Stimulated activated naive CD8-positive, alpha-beta T cell treated with anti-CD3 and anti-CD28 coated beads, Interleukin-15, amount 100 ng/mL, for 72 hours (primary cell): ENCODE measurements at regions not wholly inside any gene's neighbourhood (a gene's known extent, or its start where the extent isn't known, plus 50 kb on each side); places are given as distances from the start of the nearest gene placed in this dataset.
A peak's percentile ranks its signal among the peaks of the same experiment; 100 is the strongest.

Experiments used
- ATAC-seq: fragments of 150-1000 bp; cut with Tn5 transposase; 2 replicates; pipeline ENCODE4 v1.10.0; 2021; ENCODE audit warnings: mild to moderate bottlenecking, moderate library complexity
- DNase-seq, 2 donors: peaks; one replicate each; pipeline ENCODE4 v3.0.0; 2021 to 2022
- H3K27ac Mint-ChIP-seq, 2 donors: one replicate each; pipeline ENCODE4 v1.8.0; 2022; ENCODE audit warnings: mild to moderate bottlenecking in 2 of 2, mixed read lengths in 2 of 2, moderate library complexity in 2 of 2
- H3K27me3 Mint-ChIP-seq: one replicate; pipeline ENCODE4 v1.8.0; 2022; ENCODE audit warnings: mixed read lengths
- H3K4me1 Mint-ChIP-seq: one replicate; pipeline ENCODE4 v1.8.0; 2022; ENCODE audit warnings: mild to moderate bottlenecking, mixed read lengths
- H3K4me3 Mint-ChIP-seq, 2 donors: one replicate each; pipeline ENCODE4 v1.8.0; 2022; ENCODE audit warnings: mild to moderate bottlenecking in 2 of 2, mixed read lengths in 2 of 2, moderate library complexity in 1 of 2
- H3K9me3 Mint-ChIP-seq, 2 donors: one replicate each; pipeline ENCODE4 v1.8.0; 2022; ENCODE audit warnings: mixed read lengths in 2 of 2

- no peak for ATAC-seq
- Mint-ChIP-seq H3K27ac (peak overlapping the region in 1 of 2 donors; percentile 35), H3K4me1 (peaks cover 8% of the 10 kb centered on the region), H3K27me3 (peaks cover 12% of the 10 kb centered on the region), H3K4me3 (no peak overlapping the region), H3K9me3 (no peaks in the 10 kb centered on the region)
- DNase-seq: no peak
Observed at GRCh38 chr5:142438573-142438972, 113.8 kb upstream of the SPRY4 start.

DNA sequence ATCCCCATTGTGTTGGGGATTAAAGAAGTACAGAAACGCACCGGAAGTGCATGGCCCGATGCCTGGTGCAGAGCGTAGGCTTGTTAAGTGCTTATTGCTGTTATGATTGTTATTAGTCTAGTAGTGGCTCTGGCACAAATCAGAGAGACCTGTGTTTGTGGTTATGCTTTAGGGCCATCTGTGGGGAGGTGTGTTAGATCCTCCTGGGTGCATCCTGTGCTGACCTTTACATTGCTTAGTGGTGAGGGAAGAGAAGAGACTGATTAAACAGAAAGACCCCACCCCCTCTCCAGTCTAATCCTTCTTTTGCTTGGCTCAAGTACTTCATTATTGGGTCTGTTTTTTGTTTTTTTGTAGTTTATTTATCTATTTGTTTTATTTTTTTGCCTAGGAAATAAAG, 112.7 kb upstream of the SPRY4 start:
- DNase-seq (no peak), ATAC-seq (no peak)
- Mint-ChIP-seq H3K4me1 (peaks cover 18% of the 10 kb centered on the region), H3K9me3 (no peaks in the 10 kb centered on the region), H3K27ac (no peak overlapping the region), H3K4me3 (no peak overlapping the region), H3K27me3 (peaks cover 12% of the 10 kb centered on the region)

DNA sequence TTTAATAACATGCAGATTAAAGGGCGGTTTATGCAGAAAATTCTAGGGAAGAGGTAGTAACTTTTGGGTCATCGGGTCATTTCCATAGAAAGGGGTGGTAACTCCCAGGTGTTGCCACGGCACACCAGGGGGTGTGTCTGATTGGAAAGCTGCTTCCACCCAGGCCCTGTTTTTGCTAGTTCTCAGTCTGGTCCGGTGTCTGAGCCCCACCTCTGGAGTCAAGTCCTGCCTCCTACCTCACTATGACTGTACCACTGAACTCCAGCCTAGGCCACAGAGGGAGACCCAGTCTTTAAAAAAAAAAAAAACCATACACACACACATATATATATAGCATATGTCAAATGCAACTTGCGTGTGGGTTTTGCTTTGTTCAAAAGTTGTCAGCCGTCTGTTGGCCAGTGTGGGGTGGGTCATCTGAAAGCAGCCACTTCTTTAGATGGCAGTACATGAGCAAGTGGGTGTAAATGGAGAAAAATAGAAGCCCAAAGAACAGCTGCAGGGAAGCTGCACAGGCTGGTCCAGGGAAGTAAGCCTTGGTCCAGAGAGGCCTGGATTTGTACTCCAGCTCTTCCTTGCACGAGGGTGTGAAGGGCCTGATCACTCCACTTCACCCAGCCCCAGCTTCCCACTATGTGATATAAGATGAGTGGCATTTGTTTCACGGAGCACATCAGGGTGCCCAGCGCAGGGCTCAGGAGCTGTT, 110.7 kb upstream of the SPRY4 start:
- DNase-seq: no peak
- no peak overlapping the region for H3K4me3 Mint-ChIP-seq
- ATAC-seq: no peak
- H3K9me3 Mint-ChIP-seq: no peaks in the 10 kb centered on the region
- H3K27ac Mint-ChIP-seq: no peak overlapping the region
- peaks cover 26% of the 10 kb centered on the region for H3K4me1 Mint-ChIP-seq
- H3K27me3 Mint-ChIP-seq: peaks cover 2% of the 10 kb centered on the region

DNA sequence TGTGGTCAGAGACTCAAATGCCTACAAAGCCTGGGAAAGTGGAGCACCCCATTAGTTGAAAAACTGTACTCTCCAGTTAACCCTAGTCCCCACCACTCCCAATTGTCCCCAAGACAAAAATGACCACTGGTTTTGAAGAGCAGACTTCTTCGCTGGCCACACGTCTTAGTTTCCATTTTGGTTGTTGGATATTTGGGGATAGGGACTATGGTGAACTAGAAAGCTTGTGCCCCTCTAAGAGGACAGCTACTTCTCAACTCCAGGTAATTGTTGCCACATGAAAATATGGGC, 109.4 kb upstream of the SPRY4 start:
- ATAC-seq (no peak), DNase-seq (no peak)
- no peak overlapping the region for H3K27ac Mint-ChIP-seq
- H3K4me1 Mint-ChIP-seq: peaks cover 26% of the 10 kb centered on the region
- H3K4me3 Mint-ChIP-seq: no peak overlapping the region
- H3K9me3 Mint-ChIP-seq: no peaks in the 10 kb centered on the region
- H3K27me3 Mint-ChIP-seq: no peaks in the 10 kb centered on the region

DNA sequence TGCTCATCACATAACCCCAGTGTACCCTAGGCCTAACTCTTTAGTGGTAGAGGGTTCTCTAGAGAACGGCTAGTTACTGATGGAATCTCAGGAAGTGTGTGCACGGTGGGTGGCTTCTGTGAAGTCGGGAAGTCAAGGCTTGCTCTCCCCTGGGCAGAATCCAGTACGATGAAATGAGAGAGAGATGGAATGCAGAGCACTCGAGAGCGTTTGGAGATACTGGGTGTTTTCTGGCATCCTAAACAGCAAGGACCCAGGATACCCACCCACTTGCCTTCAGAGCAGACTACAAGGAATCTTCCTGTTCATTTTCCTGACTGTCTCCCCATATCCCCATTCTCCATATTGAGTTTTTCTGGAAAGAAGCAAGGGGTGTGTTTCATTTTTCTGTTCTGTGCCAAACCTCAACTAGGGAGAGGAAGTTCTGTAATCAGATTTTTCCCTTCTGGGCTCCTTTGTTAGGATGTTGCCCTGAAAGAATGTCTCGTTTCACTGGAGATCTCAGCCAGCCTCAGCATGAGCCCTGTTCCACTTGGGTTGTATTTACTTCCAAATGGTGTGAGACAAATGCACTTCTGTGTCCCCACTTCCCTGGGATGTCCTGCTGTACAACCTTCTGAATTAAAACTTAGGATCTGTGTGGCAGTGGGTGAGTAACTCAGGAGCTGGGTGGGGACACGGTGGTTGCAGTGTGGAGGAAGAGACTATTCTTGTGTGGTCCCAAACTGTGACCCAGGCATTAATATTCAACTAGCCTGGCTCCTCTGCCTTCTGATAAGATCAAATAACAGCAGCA, 108.9 kb upstream of the SPRY4 start:
- peak overlapping the region in 1 of 2 donors; percentile 41 for H3K27ac Mint-ChIP-seq
- H3K27me3 Mint-ChIP-seq: no peaks in the 10 kb centered on the region
- DNase-seq (no peak), ATAC-seq (no peak)
- H3K9me3 Mint-ChIP-seq: no peaks in the 10 kb centered on the region
- peaks cover 26% of the 10 kb centered on the region for H3K4me1 Mint-ChIP-seq
- no peak overlapping the region for H3K4me3 Mint-ChIP-seq

DNA sequence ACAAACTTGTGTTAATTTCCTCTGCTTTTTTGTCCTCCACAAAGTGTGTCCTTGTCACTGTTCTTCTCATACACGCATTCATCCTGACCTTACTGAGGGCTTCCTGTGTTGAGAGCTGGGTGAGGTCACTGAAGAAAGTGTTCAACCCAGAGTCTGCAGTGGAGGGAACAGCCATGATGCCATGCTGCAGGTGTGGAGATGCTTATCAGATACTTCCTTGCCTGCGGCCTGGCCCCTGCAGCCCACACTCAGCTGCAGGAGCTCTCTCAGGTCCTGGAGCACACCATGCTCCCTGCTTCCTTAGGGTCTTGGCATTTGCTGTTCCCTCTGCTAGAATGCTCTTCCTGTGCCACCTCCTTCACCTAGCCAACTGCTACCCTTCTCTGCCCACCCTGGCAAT, 108.1 kb upstream of the SPRY4 start:
- H3K27me3 Mint-ChIP-seq: no peaks in the 10 kb centered on the region
- H3K4me3 Mint-ChIP-seq: peak overlapping the region; percentile 67 to 80
- H3K4me1 Mint-ChIP-seq: peaks cover 26% of the 10 kb centered on the region
- DNase-seq (peak in 1 of 2 donors; percentile 36), ATAC-seq (peak; percentile 87)
- H3K9me3 Mint-ChIP-seq: no peaks in the 10 kb centered on the region
- H3K27ac Mint-ChIP-seq: peak overlapping the region in 1 of 2 donors; percentile 6

DNA sequence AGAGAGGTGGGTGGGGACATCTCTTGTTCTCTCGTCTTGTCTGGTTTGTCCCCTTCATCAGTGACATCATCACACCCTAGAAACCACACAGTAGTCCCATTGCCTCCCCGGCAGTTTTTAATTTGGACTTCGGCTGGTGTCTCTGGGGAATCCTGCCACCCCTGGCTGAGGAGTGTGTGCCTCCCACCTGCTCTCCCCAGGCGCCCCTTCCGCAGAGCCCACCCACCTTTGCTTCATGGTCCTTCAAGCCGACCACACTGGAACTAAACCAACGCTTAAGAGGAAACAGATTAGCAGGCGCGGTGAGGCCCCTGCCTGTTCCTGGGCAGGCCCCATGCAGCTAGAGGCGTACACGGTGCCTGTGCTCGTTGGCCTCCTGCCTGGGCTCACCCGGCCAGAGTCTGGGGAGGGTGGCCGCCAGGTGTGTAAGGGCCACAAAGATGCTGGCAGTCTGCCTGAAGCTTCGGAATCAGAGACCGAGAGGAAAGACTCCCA, 107.6 kb upstream of the SPRY4 start:
- Mint-ChIP-seq H3K27me3 (no peaks in the 10 kb centered on the region), H3K27ac (peak overlapping the region in 1 of 2 donors; percentile 77), H3K4me1 (peaks cover 26% of the 10 kb centered on the region), H3K4me3 (peak overlapping the region; percentile 67 to 80), H3K9me3 (no peaks in the 10 kb centered on the region)
- DNase-seq: peak; percentile 27 to 40
- peak; percentile 88 for ATAC-seq

DNA sequence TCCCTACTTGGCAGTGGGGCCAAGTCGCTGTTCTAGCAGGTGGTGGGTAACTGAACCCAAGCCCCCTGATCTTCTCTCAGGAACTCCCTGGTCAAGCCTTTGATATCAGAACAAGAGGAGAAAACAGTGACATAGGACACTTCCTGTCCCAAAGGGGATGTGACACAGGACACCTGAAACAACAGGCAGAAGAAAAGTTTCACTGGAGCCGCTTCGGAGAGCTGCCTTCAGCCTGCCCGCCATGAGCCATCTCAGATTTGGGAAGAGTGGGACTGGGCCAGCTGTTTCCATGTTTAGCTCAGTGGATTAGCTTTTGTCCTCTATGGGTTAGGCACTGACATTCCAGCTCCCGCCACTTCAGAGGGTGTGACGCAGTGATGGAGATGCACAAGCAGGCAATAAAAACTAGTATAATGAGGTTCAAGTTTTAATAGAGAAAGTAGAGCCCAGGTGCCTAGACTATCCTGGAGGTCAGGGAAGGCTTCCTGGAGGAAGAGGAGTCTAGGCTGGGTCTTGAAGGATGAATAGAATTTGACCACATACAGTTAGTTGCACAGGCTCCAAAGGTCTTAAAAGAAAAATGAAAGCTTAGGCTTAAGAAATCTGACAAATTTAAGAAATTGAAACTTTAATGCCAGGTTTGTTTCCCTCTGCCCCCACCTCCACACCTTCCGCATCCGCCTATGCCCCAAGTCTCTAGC, 104.1 kb upstream of the SPRY4 start:
- Mint-ChIP-seq H3K9me3 (no peaks in the 10 kb centered on the region), H3K4me1 (peaks cover 45% of the 10 kb centered on the region), H3K27ac (no peak overlapping the region), H3K27me3 (no peaks in the 10 kb centered on the region), H3K4me3 (no peak overlapping the region)
- ATAC-seq (no peak), DNase-seq (no peak)

GRCh38 chr5:142428036-142428772, 103.4 kb upstream of the SPRY4 start:
- ATAC-seq: no peak
- H3K27me3 Mint-ChIP-seq: no peaks in the 10 kb centered on the region
- no peaks in the 10 kb centered on the region for H3K9me3 Mint-ChIP-seq
- H3K4me3 Mint-ChIP-seq: no peak overlapping the region
- peaks cover 40% of the 10 kb centered on the region for H3K4me1 Mint-ChIP-seq
- H3K27ac Mint-ChIP-seq: no peak overlapping the region
- DNase-seq: no peak

- no peak overlapping the region for H3K27ac Mint-ChIP-seq
Observed at GRCh38 chr5:142427529-142427928, 102.7 kb upstream of the SPRY4 start.

DNA sequence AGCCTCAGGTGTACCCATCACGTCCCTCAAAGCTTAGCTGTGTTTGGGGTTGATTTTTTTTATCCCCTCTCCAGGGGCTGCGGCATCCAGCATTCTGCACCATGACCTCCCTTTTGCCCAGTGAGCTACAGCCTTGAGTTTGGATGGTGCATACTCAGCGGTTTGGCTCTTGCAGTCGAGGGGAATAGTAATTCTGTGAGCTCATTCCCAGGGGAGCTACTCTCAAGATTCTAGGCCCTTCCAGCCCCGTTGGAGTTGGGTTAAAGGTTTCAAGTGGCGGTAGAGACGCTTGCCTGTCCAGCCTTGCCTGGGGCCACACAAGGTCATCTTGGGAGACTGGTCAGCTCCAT, 102.2 kb upstream of the SPRY4 start:
- no peaks in the 10 kb centered on the region for H3K27me3 Mint-ChIP-seq
- H3K4me1 Mint-ChIP-seq: peaks cover 28% of the 10 kb centered on the region
- H3K4me3 Mint-ChIP-seq: peak overlapping the region in 1 of 2 donors; percentile 58
- DNase-seq (no peak), ATAC-seq (no peak)
- no peak overlapping the region for H3K27ac Mint-ChIP-seq
- no peaks in the 10 kb centered on the region for H3K9me3 Mint-ChIP-seq

More at GRCh38 chr5:142427529-142427928, 102.7 kb upstream of the SPRY4 start:
- Mint-ChIP-seq H3K9me3 (no peaks in the 10 kb centered on the region), H3K4me1 (peaks cover 33% of the 10 kb centered on the region), H3K4me3 (no peak overlapping the region), H3K27me3 (no peaks in the 10 kb centered on the region)
- no peak for DNase-seq
- no peak for ATAC-seq

GRCh38 chr5:142426129-142427014, 101.6 kb upstream of the SPRY4 start:
- H3K27ac Mint-ChIP-seq: peak overlapping the region in 1 of 2 donors; percentile 73
- no peaks in the 10 kb centered on the region for H3K27me3 Mint-ChIP-seq
- ATAC-seq (peak; percentile 85), DNase-seq (peak; percentile 12 to 45)
- peaks cover 25% of the 10 kb centered on the region for H3K4me1 Mint-ChIP-seq
- peak overlapping the region; percentile 31 to 58 for H3K4me3 Mint-ChIP-seq
- no peaks in the 10 kb centered on the region for H3K9me3 Mint-ChIP-seq

DNA sequence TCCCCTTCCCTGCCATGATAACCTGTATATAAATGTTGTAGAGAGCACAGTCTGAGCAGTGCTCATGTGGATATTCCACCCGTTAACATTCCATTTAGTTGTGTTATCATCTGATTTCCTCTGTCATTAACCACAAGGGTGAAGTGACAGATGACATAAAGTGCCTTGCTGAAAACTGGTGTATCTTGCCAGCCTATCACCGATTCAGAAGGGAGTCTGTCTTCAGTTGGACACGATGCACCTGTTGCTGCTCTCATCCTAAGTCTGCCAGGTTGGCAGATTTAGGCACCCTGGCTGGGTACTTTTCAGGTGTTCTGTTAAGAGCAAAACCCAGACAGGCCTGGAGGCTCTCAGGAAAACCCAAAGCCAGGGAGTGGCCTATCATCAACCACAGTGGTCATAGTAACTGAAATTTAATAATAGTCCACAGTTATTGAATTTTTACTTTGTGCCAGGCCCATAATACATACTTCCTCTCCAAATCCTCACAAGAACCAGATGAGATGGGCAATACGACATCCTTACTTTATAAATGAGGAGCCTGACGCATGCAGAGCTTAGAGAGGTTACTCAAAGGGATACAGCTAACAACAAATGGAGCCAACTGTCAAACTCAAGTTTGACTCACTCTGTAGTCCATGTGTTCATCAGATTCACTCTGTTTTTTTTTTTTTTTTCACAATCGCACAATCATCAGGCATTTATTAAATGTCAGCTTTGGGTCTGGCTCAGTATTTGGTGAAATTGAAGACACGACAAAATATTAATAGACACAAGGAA, 100.7 kb upstream of the SPRY4 start:
- no peaks in the 10 kb centered on the region for H3K27me3 Mint-ChIP-seq
- peaks cover 31% of the 10 kb centered on the region for H3K4me1 Mint-ChIP-seq
- DNase-seq: no peak
- no peaks in the 10 kb centered on the region for H3K9me3 Mint-ChIP-seq
- no peak for ATAC-seq
- H3K4me3 Mint-ChIP-seq: no peak overlapping the region
- H3K27ac Mint-ChIP-seq: peak overlapping the region in 1 of 2 donors; percentile 5

GRCh38 chr5:142422429-142422828, 97.6 kb upstream of the SPRY4 start:
- no peak overlapping the region for H3K27ac Mint-ChIP-seq
- H3K27me3 Mint-ChIP-seq: no peaks in the 10 kb centered on the region
- no peak for ATAC-seq
- no peaks in the 10 kb centered on the region for H3K9me3 Mint-ChIP-seq
- no peak for DNase-seq
- H3K4me1 Mint-ChIP-seq: peaks cover 41% of the 10 kb centered on the region
- H3K4me3 Mint-ChIP-seq: no peak overlapping the region
